GM12864 (cell line): ENCODE measurements at regions not wholly inside any gene's neighbourhood (a gene's known extent, or its start where the extent isn't known, plus 50 kb on each side); places are given as distances from the start of the nearest gene placed in this dataset.

ENCODE experiments used
- DNase-seq: peaks from one replicate; pipeline ENCODE4 v3.0.0-alpha.2; 2011; ENCODE audit warnings: low read depth
- H3K4me3 ChIP-seq: 2 replicates; pipeline ENCODE4 v1.5.1; 2011; ENCODE audit warnings: mild to moderate bottlenecking, low read depth, low read length, control low read depth
- CTCF ChIP-seq: IDR thresholded peaks from 2 replicates; pipeline ENCODE4 v1.5.1; 2011; ENCODE audit warnings: low read depth, mild to moderate bottlenecking, moderate library complexity, low read length, control low read depth, inconsistent platforms; ENCODE audit errors: missing control alignments

- no peak for DNase-seq
- H3K4me3 ChIP-seq = no peak overlapping the region
- no peak for TF ChIP-seq CTCF
Measured at GRCh38 chr5:54746777-54747398, 229.3 kb downstream of the SNX18 start.

- DNase-seq = no peak
- TF ChIP-seq CTCF = no peak
- no peak overlapping the region for H3K4me3 ChIP-seq
Measured at GRCh38 chr5:54746346-54746745, 228.8 kb downstream of the SNX18 start.

GRCh38 chr5:54745599-54745998, 228.0 kb downstream of the SNX18 start:
- H3K4me3 ChIP-seq = no peak overlapping the region
- no peak for DNase-seq
- TF ChIP-seq CTCF = no peak

GRCh38 chr5:54743997-54744788, 226.6 kb downstream of the SNX18 start:
- TF ChIP-seq CTCF = no peak
- DNase-seq = peak; percentile 59
- no peak overlapping the region for H3K4me3 ChIP-seq

- no peak overlapping the region for H3K4me3 ChIP-seq
- DNase-seq = no peak
- no peak for TF ChIP-seq CTCF
Measured at GRCh38 chr5:54743581-54743980, 226.0 kb downstream of the SNX18 start.

GRCh38 chr5:54742417-54742891, 224.9 kb downstream of the SNX18 start:
- DNase-seq = no peak
- H3K4me3 ChIP-seq = no peak overlapping the region
- TF ChIP-seq CTCF = no peak
